HG02938 (cell line): ENCODE measurements at regions not wholly inside any gene's neighbourhood (a gene's known extent, or its start where the extent isn't known, plus 50 kb on each side); places are given as distances from the start of the nearest gene placed in this dataset.
"Not testable (repeated sequence)": the region's sequence is repeated elsewhere in the genome, so short reads cannot be mapped to it uniquely, and the experiment has no call there.

Source experiments
- ATAC-seq: cut with Tn5 transposase; IDR thresholded peaks from one replicate; pipeline ENCODE4 v1.9.1; 2021; ENCODE audit warnings: mild to moderate bottlenecking, moderate library complexity; ENCODE audit not compliant: unreplicated experiment

GRCh38 chr16:9610727-9611126 is 519.3 kb downstream of the HAPSTR1 start:
- no peak for ATAC-seq

DNA sequence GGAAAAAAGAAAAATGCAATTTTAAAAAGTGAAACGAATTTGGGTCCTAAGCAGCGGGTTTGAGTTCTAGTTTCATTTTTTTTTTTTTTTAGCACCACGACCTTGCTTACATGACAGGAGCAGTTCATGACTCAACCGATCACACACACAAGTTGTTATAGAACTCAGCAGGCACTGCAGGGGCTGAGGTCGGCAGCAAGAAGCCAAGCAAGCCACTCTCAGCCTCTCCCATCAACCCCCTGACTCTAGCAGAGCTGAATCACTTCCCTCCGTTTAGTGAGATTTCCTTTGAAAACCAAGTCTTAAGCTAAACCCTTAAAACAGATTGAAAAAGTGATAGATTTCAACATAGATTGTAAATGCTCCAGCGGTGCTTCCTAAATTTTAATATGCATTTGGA is 520.8 kb downstream of the HAPSTR1 start:
- no peak for ATAC-seq

DNA sequence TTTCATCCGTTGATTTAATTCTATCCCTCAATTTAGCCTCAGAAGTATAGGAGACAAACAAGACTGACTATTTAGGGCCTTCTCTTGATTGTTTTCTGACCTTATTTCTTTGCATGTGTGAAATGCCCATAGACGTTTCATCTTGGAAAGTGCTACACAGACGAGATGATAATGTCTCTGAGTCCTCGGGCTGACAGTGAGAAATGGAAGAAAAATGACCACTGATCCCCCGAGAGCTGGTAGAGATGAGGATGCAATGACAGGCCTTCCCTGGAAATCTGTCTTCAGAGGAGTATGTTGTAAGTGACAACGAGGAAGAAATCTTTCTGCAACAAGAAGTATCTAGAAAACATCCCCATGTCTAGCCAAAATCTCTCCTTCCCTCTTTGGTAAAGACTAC is 522.9 kb downstream of the HAPSTR1 start:
- no peak for ATAC-seq

DNA sequence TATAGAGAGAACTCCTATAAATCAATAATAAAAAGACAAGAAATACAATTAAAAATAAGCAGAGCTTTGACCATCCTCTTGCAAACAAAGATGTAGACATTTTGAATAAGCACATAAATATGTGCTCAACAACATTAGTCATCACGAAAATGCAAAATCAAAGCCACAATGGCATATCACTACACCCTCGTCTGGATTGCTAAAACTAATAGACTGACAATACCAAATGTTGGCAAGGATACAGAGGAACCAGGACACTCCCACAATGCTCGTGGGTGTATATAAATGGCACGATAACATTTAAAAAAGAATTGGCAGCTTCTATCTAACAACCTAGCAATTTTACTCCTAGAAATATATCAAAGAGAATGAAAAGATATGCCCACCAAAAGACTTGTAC is 530.8 kb downstream of the HAPSTR1 start:
- ATAC-seq: no peak

GRCh38 chr16:9625122-9625521 is 533.7 kb downstream of the HAPSTR1 start:
- no peak for ATAC-seq

DNA sequence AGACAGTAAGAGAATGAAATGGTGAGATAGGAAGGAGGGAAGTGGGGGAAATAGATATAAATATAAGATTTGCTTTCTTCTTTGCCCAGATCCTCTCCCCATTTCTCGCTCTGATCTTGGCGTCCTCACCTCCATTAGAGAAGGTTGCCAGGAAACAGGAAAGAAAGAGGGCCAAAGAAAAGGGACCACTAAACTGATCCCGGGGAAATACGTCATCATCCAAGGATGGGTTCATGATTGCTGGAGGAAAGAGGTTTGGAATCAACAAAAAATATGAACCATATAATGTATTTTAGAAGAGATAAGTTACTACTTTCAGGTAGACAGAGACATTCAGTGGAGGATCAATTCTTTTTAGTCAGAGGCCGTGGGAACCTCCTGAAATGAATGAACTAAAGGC is 536.0 kb downstream of the HAPSTR1 start:
- no peak for ATAC-seq

DNA sequence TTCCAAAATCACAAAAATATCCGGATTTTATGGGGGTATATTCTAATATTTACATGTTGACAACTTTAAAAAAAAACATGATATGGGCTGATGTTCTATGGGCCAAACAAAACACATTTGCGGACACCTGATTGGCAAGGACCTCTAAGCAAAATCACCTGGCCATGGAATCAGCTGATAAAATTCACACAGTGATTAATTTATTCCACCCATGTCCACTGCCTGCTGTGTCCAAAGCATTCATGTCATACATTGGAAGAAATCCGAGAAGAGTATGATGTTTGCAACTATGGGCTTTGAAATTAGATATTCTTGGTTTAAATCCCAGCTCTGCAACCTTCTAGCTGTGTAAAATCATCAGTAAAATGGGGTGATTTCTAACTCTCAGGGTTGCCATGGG is 538.7 kb downstream of the HAPSTR1 start:
- no peak for ATAC-seq

DNA sequence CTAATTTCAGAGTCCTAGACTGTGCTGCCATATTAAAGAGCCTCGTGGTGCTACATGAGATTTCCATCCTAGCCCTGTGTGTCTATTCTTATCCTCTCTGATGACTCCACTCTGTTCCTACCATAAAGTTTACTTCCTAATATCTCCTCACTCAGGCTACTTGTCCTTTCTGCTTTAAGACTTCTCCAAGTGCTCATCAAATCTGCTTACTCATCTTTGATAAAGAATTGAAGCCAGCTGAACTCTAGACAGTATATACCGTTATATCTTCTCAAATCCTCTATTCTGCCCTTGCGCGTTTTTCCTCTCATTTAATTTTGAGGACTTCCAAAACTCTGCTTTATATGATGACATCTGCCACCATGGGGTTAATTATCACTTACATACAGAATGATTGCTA is 539.5 kb downstream of the HAPSTR1 start:
- no peak for ATAC-seq

DNA sequence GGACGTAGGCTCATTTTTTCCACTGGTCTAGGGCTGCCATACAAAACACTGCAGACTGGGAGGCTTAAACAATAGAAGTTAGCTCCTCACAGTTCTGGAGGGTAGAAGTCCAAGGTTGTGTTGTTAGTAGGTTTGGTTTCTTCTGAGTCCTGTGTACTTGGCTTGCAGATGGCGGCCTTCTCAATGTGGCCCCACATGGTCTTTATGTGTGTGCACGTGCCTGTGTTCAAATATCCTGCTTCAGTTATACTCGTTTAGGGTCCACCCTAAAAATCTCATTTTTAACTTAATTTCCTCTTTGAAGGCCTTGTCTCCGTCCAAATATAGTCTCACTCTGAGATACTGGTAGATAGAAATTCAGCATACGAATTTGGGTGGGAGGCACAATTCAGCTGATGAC is 542.4 kb downstream of the HAPSTR1 start:
- no peak for ATAC-seq

DNA sequence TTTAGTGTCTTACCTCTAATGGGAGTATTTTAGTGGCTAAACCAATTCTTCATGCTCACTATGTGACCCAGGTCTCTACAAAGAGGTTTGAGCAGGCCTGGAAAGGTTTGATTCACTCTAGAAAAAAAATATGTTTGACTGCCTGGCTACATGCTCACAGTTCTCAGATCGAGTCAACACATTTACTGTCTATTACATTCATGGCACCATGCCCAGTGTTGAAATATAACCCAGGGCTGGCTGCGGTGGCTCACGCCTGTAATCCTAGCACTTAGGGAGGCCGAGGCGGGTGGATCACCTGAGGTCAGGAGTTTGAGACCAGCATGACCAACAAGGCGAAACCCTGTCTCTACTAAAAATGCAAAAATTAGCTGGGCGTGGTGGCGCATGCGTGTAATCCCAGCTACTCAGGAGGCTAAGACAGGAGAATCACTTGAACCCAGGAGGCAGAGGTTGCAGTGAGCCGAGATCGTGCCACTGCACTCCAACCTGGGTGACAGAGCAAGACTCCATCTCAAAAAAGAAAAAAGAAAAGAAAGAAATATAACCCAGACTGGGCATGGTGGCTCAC is 543.8 kb downstream of the HAPSTR1 start:
- not testable (repeated sequence) for ATAC-seq

- no peak for ATAC-seq
Observed at GRCh38 chr16:9644258-9644657, 538.0 kb downstream of the GRIN2A start.

DNA sequence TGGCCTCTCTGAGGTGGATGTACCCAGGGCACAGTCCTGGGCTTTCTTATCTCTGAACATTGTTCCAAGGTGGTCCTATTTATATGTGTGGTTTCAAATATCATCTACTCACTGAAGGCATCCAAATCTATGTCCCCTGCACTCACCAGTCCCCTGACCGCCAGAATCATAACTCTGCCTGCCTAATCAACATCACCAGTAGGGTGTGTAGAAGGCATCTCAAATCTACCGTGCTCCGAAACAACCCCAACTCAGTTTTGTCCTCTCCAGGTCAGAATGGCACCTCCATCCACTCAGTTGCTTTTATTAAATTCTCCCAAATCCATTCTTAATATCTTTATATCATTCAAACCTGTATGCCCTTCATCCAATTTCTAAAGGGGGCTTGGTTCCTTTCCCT is 536.3 kb downstream of the GRIN2A start:
- no peak for ATAC-seq

DNA sequence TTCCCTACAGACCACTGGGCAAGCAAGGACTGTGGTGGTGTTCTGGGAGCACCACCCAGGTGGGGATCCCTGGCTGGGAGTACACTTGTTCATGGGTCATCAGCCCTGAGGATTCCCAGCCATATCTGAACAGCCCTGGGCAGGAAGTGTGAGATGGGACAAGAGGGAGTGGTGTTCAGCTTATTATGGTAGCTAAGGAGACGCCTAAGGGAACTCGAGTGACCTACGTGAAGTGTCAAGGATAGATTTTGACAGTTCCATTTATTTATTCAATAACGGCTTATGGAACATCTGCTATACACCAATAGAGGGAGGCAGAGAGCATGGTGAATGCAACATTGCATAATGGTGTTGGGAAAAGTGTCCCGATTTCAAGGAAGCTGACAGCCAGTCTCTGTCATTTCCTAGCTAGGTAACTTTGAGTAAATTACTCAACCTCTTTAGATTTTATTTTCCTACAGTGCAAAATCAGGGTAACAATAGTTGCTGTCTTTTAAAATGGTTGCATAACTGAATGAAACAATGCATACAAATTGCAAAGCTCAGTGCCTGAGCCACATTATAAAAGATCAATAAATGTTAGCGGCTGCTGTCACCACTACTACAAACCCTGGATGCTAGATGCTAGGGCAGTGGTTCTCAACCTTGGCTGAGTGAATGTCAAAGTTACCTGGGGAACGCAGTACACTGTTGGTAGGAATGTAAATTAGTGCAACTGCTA is 534.1 kb downstream of the GRIN2A start:
- no peak for ATAC-seq

DNA sequence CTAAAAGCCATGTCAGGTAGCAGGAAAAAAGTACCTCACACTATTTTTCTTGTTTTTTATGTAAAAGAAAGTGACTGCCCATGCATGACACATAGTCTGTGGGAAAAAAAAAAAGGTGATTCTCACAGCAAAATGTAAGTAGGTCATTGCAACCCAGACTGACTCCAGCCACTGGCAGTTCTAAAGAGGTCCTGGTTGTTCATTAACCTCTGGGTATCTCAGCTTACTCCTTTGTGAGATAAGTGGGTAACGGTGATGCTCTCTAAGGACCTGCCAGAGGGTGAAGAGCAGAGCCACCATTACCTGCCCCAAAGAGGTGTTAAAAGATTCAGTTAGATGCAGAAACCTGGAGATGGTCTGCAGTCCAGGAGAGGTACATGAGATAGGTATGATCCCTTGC is 531.9 kb downstream of the GRIN2A start:
- no peak for ATAC-seq

DNA sequence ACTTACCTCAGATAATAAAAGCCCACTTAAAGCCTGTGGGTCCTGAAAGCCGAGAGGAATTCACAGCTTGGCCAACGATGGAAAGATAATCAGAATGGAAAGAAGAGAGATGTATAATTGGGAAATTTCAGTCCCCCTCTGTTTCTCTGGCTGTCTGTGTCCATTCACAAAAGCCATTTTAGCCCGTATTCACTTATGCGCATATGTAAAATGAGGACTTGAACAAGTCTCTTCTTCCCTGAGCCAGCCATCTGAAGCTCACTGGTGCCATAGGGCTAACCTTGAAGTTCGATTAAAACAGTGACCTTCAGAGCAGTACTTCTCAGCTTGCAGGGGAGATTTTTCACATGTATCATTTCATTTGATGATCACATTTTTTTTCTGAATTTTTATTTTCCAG is 527.2 kb downstream of the GRIN2A start:
- no peak for ATAC-seq

DNA sequence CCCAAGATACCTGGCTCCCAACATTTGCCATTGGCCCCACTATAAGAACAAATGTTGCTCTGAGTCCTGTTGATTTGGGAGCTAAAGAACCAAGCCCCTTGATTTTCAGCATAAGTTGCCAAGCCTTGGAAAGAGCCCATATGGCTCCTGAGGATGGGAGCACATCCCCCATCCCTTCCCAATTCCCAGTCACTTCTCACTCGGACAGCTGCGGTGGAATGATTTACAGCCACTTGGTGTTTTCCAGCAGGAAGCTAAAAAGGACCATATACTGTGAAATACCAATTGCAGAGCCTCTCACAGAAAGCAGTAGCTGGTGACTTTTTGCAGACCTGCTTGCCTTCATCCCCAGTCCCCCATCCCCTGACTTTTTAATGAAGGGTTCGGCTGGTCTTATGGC is 524.6 kb downstream of the GRIN2A start:
- no peak for ATAC-seq

- no peak for ATAC-seq
Observed at GRCh38 chr16:9658164-9658563, 524.1 kb downstream of the GRIN2A start.

- ATAC-seq: no peak
Observed at GRCh38 chr16:9658586-9658985, 523.6 kb downstream of the GRIN2A start.

DNA sequence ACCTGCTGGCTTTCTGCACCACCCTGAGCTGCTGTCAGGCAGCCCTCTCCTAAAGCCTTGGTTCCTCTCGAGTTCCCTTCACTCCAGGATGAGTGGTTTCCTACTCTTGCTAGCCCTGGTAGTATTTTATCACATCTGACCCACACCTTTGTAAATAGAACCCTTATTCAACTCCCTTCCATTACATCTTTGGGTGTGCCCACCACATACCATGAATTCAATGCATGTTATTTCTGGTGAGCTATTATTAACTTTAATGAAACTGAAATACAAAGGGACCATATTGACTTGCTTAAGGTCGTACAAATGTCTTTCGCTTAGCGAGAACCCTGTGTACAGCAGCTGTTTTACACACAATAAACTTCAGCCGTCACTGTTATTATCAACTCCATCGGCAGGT is 521.3 kb downstream of the GRIN2A start:
- no peak for ATAC-seq

DNA sequence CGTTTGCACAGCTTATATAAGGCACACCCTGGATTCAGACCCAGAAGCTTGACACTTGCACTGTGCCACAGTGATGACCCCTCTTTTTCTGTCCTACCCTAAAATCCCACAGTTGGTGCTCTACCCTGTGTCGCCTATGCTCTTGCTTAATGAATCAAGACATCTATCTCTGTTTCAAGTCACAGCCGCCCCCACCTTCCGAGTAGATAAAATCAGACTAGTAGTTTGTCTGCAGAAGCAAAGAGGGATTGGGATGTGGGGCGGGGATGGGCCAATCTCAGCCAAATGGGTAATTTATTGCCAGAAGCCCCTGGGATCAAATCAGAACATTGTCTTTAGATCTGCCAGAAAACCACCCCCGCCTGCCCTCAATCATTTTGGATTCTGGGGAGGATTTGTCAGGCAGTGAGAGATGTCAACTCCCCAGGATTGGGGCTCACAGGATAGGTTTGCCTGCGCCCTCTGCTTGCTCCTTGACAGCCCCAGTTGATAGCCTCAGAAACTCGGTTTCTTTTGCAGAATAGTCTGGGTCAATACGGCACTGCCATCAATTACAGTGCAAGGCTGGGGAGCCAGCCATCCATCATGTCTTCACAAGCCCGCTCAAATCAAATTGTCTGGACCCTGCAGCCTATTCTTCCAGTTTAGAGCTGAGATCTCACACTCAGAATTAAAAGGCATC is 520.8 kb downstream of the GRIN2A start:
- ATAC-seq: no peak

GRCh38 chr16:9663588-9663987 is 518.6 kb downstream of the GRIN2A start:
- ATAC-seq: no peak

GRCh38 chr16:9665851-9666271 is 516.4 kb downstream of the GRIN2A start:
- ATAC-seq: no peak
